ENCODE measurements at regions not wholly inside any gene's neighbourhood (a gene's known extent, or its start where the extent isn't known, plus 50 kb on each side); places are given as distances from the start of the nearest gene placed in this dataset.

GRCh38 chr2:237227190-237227589 is 141.5 kb downstream of the COPS8 start:
- H3K9me3 Mint-ChIP-seq (ENCODE audit: unreplicated experiment) = no peaks in the 10 kb centered on the region
- H3K4me3 Mint-ChIP-seq (ENCODE audit: unreplicated experiment) = no peak overlapping the region
- H3K36me3 Mint-ChIP-seq (ENCODE audit: low read depth, unreplicated experiment) = peaks cover under 1% of the 10 kb centered on the region
- H3K4me1 Mint-ChIP-seq (ENCODE audit: unreplicated experiment) = no peaks in the 10 kb centered on the region
- no peaks in the 10 kb centered on the region for H3K27me3 Mint-ChIP-seq (ENCODE audit: unreplicated experiment)
- H3K27ac Mint-ChIP-seq (ENCODE audit: unreplicated experiment) = no peak overlapping the region
- no peak for DNase-seq (ENCODE audit: low spot score)
- TF ChIP-seq, protein P1, sequence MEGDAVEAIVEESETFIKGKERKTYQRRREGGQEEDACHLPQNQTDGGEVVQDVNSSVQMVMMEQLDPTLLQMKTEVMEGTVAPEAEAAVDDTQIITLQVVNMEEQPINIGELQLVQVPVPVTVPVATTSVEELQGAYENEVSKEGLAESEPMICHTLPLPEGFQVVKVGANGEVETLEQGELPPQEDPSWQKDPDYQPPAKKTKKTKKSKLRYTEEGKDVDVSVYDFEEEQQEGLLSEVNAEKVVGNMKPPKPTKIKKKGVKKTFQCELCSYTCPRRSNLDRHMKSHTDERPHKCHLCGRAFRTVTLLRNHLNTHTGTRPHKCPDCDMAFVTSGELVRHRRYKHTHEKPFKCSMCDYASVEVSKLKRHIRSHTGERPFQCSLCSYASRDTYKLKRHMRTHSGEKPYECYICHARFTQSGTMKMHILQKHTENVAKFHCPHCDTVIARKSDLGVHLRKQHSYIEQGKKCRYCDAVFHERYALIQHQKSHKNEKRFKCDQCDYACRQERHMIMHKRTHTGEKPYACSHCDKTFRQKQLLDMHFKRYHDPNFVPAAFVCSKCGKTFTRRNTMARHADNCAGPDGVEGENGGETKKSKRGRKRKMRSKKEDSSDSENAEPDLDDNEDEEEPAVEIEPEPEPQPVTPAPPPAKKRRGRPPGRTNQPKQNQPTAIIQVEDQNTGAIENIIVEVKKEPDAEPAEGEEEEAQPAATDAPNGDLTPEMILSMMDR (IDR thresholded peaks at IDR 0.05; ENCODE audit: unreplicated experiment) = no peak

DNA sequence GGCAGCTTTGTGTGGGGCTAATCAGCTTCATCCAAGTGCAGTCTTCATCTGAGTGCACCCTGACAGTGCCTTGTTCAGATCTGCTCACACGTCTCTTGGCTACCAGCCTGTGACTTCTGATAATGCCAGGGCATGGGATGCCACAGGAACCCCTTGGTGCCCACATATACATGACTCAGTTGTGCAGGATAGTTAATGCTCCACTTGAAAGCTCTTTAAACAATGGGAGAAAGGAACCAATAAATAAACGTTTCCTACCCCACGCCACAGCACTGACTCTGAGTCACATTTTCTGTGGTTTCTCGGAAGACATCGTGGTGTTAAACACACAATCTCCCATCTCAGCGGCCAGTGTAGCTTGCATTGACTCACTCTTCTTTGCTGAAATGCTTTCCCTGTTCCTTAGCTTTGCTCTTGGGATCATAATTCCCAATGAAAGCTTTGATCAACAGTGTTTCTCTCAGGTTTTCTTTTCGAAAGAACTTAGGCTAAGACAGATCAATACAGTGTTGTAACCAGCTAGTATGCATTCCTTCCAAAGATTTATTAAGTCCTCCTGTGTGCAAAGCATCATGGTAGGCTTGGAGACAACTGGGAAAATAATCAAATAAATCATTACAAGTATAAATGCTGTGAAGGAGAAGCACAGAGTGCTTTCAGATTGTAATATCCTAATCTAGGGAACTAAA is 142.0 kb downstream of the COPS8 start:
- Mint-ChIP-seq H3K4me3 (ENCODE audit: unreplicated experiment) (no peak overlapping the region), H3K36me3 (ENCODE audit: low read depth, unreplicated experiment) (peaks cover 4% of the 10 kb centered on the region), H3K27me3 (ENCODE audit: unreplicated experiment) (no peaks in the 10 kb centered on the region), H3K9me3 (ENCODE audit: unreplicated experiment) (no peaks in the 10 kb centered on the region), H3K27ac (ENCODE audit: unreplicated experiment) (no peak overlapping the region), H3K4me1 (ENCODE audit: unreplicated experiment) (no peaks in the 10 kb centered on the region)
- DNase-seq (ENCODE audit: low spot score) = no peak
- TF ChIP-seq, protein P1 (IDR thresholded peaks at IDR 0.05; ENCODE audit: unreplicated experiment) = no peak

GRCh38 chr2:237228281-237228625 is 142.6 kb downstream of the COPS8 start:
- TF ChIP-seq, protein P1 (IDR thresholded peaks at IDR 0.05; ENCODE audit: unreplicated experiment) = no peak
- Mint-ChIP-seq H3K27me3 (ENCODE audit: unreplicated experiment) (no peaks in the 10 kb centered on the region), H3K27ac (ENCODE audit: unreplicated experiment) (no peak overlapping the region), H3K4me3 (ENCODE audit: unreplicated experiment) (no peak overlapping the region), H3K9me3 (ENCODE audit: unreplicated experiment) (no peaks in the 10 kb centered on the region), H3K36me3 (ENCODE audit: low read depth, unreplicated experiment) (peaks cover 4% of the 10 kb centered on the region), H3K4me1 (ENCODE audit: unreplicated experiment) (no peaks in the 10 kb centered on the region)
- DNase-seq (ENCODE audit: low spot score) = no peak

DNA sequence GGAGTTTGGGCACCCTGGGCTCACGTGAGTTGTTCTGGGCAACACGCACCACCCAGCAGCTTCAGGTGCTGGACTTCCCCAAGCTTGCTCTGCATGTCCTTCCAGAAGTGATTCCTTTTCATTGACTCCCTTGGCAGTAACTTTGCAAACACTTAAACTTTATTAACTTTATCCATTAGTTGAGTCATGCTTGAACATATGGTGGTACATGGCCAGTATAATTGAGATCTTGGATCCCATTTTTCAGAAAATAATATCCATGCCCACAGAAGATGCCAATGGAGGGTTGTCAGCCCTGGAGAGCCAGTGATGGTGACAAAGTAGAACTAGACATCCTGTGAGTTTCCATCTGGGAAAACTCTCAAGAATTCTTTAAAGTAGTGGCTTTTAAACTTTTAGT is 144.2 kb downstream of the COPS8 start:
- no peak overlapping the region for H3K4me3 Mint-ChIP-seq (ENCODE audit: unreplicated experiment)
- no peaks in the 10 kb centered on the region for H3K9me3 Mint-ChIP-seq (ENCODE audit: unreplicated experiment)
- no peak overlapping the region for H3K27ac Mint-ChIP-seq (ENCODE audit: unreplicated experiment)
- H3K27me3 Mint-ChIP-seq (ENCODE audit: unreplicated experiment) = no peaks in the 10 kb centered on the region
- DNase-seq (ENCODE audit: low spot score) = no peak
- peaks cover 4% of the 10 kb centered on the region for H3K36me3 Mint-ChIP-seq (ENCODE audit: low read depth, unreplicated experiment)
- TF ChIP-seq, protein P1 (IDR thresholded peaks at IDR 0.05; ENCODE audit: unreplicated experiment) = no peak
- no peaks in the 10 kb centered on the region for H3K4me1 Mint-ChIP-seq (ENCODE audit: unreplicated experiment)

DNA sequence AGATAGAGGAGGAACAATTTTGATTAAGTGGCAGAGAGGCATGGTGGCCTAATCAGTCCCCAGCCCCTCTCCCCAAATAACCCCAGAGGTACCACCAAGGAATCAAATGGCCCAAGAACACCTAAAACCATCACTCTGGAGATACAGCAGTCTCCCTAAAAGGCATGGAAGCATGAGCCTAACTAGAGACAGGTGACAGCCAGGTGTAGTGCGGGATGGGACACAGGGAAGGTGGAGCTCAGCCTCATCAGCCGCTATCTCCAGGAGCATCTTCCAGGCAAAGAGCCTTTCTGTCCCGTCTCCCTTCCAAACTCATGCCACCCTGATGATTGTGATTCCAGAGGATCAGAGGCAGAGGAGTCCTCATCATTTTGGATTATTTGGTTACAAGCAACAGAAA is 144.7 kb downstream of the COPS8 start:
- no peak for DNase-seq (ENCODE audit: low spot score)
- no peak overlapping the region for H3K27ac Mint-ChIP-seq (ENCODE audit: unreplicated experiment)
- no peaks in the 10 kb centered on the region for H3K27me3 Mint-ChIP-seq (ENCODE audit: unreplicated experiment)
- H3K4me3 Mint-ChIP-seq (ENCODE audit: unreplicated experiment) = no peak overlapping the region
- TF ChIP-seq, protein P1 (IDR thresholded peaks at IDR 0.05; ENCODE audit: unreplicated experiment) = no peak
- no peaks in the 10 kb centered on the region for H3K4me1 Mint-ChIP-seq (ENCODE audit: unreplicated experiment)
- peaks cover 4% of the 10 kb centered on the region for H3K36me3 Mint-ChIP-seq (ENCODE audit: low read depth, unreplicated experiment)
- H3K9me3 Mint-ChIP-seq (ENCODE audit: unreplicated experiment) = no peaks in the 10 kb centered on the region

Data from endothelial cell (in vitro differentiated cells).